ENCODE measurements at regions not wholly inside any gene's neighbourhood (a gene's known extent, or its start where the extent isn't known, plus 50 kb on each side); places are given as distances from the start of the nearest gene placed in this dataset.

- TF ChIP-seq CTCF (conservative IDR thresholded peaks at IDR 0.05) (no peak), EZH2 (IDR thresholded peaks at IDR 0.05; ENCODE audit: low read depth) (no peak)
These were observed 106.3 kb upstream of the SERTM1 start for GRCh38 chr13:36567485-36567884.

All from PC-9 (cell line).